ENCODE measurements at regions not wholly inside any gene's neighbourhood (a gene's known extent, or its start where the extent isn't known, plus 50 kb on each side); places are given as distances from the start of the nearest gene placed in this dataset.

DNA sequence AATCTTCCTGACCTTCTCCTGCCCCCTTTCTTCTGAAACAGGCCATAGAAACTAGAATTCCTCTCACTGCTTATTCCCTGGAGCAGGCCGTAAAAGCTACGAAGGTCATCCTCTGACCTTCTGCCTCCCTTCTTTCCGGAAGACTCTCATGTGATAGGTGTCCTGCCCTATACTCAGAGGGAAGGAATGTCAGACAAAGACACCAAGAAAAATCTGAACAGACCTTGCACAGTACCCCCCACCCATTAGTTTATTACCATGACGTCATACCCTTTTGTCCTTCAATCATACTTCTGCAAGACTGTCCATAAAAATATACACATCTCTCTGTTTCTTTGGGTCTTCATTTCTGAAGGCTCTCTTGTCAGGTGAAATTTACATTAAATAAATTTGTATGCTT lies 1523.9 kb downstream of the RPA4 start:
- DNase-seq, result no peak
- Mint-ChIP-seq H3K4me1 (no peaks in the 10 kb centered on the region), H3K27me3 (ENCODE audit: low read depth in 3 of 3) (peaks cover 0 to 2% (median 0%) of the 10 kb centered on the region in 3 donors), H3K36me3 (no peaks in the 10 kb centered on the region), H3K27ac (no peak overlapping the region), H3K4me3 (no peak overlapping the region), H3K9me3 (peaks cover 0 to 5% (median 0%) of the 10 kb centered on the region in 6 donors)

DNA sequence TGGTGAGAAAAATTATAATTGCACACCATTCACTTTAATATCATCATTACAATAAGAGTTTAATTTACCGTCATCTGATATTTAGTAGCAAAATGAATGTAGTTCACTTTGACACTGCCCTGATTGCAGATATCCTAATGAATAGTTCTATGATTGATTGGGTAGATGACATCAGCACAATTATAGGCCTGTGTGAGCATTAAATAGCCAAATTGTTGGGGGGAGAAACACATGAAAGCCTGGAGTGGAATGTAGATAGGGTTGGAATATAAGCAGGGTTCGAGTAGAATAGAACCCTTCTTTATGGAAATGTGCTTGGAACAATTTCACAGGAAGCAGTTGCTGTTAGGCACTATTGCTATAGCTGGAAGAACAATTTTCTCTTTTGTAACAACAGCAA lies 1526.2 kb downstream of the RPA4 start:
- peaks cover 0 to 2% (median 0%) of the 10 kb centered on the region in 3 donors for H3K27me3 Mint-ChIP-seq (ENCODE audit: low read depth in 3 of 3)
- H3K4me1 Mint-ChIP-seq, result no peaks in the 10 kb centered on the region
- no peak overlapping the region for H3K4me3 Mint-ChIP-seq
- H3K9me3 Mint-ChIP-seq, result peaks cover 0 to 4% (median 0%) of the 10 kb centered on the region in 6 donors
- no peaks in the 10 kb centered on the region for H3K36me3 Mint-ChIP-seq
- no peak overlapping the region for H3K27ac Mint-ChIP-seq
- DNase-seq, result no peak

GRCh38 chrX:98412058-98412457 lies 1528.3 kb downstream of the RPA4 start:
- no peak overlapping the region for H3K27ac Mint-ChIP-seq
- H3K4me3 Mint-ChIP-seq, result no peak overlapping the region
- DNase-seq, result no peak
- no peaks in the 10 kb centered on the region for H3K36me3 Mint-ChIP-seq
- no peaks in the 10 kb centered on the region for H3K4me1 Mint-ChIP-seq
- peaks cover 0 to 4% (median 0%) of the 10 kb centered on the region in 6 donors for H3K9me3 Mint-ChIP-seq
- no peaks in the 10 kb centered on the region for H3K27me3 Mint-ChIP-seq (ENCODE audit: low read depth in 3 of 3)

GRCh38 chrX:98422536-98422935 lies 1538.8 kb downstream of the RPA4 start:
- Mint-ChIP-seq H3K36me3 (no peaks in the 10 kb centered on the region), H3K9me3 (peaks cover 0 to 3% (median 0%) of the 10 kb centered on the region in 6 donors), H3K4me1 (no peaks in the 10 kb centered on the region), H3K27me3 (ENCODE audit: low read depth in 3 of 3) (no peaks in the 10 kb centered on the region), H3K4me3 (no peak overlapping the region), H3K27ac (no peak overlapping the region)
- no peak for DNase-seq

GRCh38 chrX:98432413-98432812 lies 1548.7 kb downstream of the RPA4 start:
- Mint-ChIP-seq H3K4me3 (no peak overlapping the region), H3K9me3 (peaks cover 0 to 9% (median 5%) of the 10 kb centered on the region in 6 donors), H3K27me3 (ENCODE audit: low read depth in 3 of 3) (no peaks in the 10 kb centered on the region), H3K4me1 (no peaks in the 10 kb centered on the region), H3K27ac (no peak overlapping the region), H3K36me3 (no peaks in the 10 kb centered on the region)
- DNase-seq, result no peak

- peaks cover 0 to 3% (median 0%) of the 10 kb centered on the region in 6 donors for H3K9me3 Mint-ChIP-seq
- peaks cover 0 to 2% (median 0%) of the 10 kb centered on the region in 3 donors for H3K27me3 Mint-ChIP-seq (ENCODE audit: low read depth in 3 of 3)
- H3K27ac Mint-ChIP-seq, result no peak overlapping the region
- no peak overlapping the region for H3K4me3 Mint-ChIP-seq
- DNase-seq, result no peak
- no peaks in the 10 kb centered on the region for H3K4me1 Mint-ChIP-seq
- no peaks in the 10 kb centered on the region for H3K36me3 Mint-ChIP-seq
Observed at GRCh38 chrX:98448524-98448923, 1564.8 kb downstream of the RPA4 start.

DNA sequence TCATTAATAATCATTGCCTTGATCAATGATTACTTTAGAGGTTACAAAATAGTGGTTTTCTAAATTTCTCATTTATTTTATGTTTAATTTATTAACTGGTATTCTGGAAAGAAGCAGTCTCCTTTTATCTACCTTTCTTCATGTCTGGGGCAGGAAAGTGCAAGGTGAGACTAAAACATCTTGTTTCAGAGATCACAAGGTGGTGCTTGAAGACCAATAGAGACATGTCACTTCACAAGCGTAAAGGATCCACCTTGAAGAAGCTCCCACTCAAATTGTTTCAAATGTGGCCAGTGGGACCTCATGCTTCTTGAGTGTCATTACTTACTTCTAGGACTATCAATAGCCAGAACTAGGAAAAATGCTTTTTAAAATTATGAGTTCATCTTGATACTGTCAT lies 1568.7 kb downstream of the RPA4 start:
- Mint-ChIP-seq H3K27me3 (ENCODE audit: low read depth in 3 of 3) (peaks cover 0 to 2% (median 0%) of the 10 kb centered on the region in 3 donors), H3K9me3 (peaks cover 0 to 4% (median 2%) of the 10 kb centered on the region in 6 donors), H3K4me1 (no peaks in the 10 kb centered on the region), H3K36me3 (no peaks in the 10 kb centered on the region), H3K4me3 (no peak overlapping the region), H3K27ac (no peak overlapping the region)
- DNase-seq, result no peak

DNA sequence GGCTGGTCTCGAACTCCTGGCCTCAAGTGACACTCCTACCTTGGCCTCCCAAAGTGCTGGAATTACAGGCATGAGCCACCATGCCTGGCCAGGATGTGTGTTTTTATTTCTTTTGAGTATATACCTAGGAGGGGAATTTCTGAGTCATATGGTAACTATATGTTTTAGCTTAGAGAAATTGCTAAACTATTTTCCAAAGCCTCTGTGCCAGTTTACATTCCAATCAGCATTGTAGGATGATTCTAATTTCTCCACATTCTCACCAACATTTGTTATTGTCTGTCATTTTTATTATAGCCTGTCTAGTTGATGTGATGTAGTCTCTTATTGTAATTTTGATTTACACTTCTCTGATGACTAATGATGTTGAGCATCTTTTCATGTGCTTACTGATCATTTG lies 1576.0 kb downstream of the RPA4 start:
- Mint-ChIP-seq H3K36me3 (no peaks in the 10 kb centered on the region), H3K27me3 (ENCODE audit: low read depth in 3 of 3) (peaks cover 0 to 4% (median 0%) of the 10 kb centered on the region in 3 donors), H3K4me3 (no peak overlapping the region), H3K27ac (no peak overlapping the region), H3K9me3 (peaks cover 0 to 6% (median 4%) of the 10 kb centered on the region in 6 donors), H3K4me1 (no peaks in the 10 kb centered on the region)
- DNase-seq, result no peak

DNA sequence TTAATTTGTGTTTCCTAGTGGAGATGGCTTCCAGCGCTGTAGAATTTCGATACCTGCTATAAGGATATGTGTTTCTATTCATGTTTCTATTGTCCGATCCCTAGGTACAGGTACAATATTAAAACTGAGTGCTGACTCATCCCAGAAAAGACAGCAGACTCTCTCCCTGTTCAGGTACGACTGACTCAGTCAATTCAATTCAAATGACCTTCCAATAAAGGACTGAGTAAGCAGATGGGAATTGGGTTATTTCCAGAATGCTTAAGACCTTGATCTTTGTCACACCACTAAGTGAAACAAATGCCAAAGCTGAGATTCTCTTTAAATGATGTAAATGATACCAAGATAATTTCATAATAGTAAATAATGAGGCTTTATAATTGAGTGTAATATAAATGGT lies 1596.9 kb downstream of the RPA4 start:
- H3K4me1 Mint-ChIP-seq, result no peaks in the 10 kb centered on the region
- no peak overlapping the region for H3K27ac Mint-ChIP-seq
- DNase-seq, result no peak
- H3K36me3 Mint-ChIP-seq, result no peaks in the 10 kb centered on the region
- peaks cover 0 to 7% (median 3%) of the 10 kb centered on the region in 6 donors for H3K9me3 Mint-ChIP-seq
- H3K27me3 Mint-ChIP-seq (ENCODE audit: low read depth in 3 of 3), result peaks cover 0 to under 1% (median 0%) of the 10 kb centered on the region in 3 donors
- H3K4me3 Mint-ChIP-seq, result no peak overlapping the region

DNA sequence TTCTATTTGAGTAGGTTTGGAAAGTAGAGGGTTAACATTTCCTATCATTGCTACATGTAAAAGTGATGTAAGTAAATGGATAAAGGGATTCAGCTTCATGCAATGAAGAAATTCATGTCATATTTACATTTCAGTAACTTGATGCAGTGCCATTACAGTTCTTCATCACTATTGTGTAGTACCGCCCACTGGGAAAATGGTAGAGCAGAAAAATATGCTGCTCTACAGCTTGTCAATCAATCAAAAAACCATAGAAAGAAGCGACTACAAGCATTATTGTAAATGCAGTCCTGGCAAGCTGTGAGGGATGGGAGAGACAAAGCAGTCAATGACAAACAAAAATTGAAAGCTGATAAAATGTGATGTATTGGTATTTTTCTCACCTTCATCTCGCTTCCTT lies 1597.9 kb downstream of the RPA4 start:
- Mint-ChIP-seq H3K4me1 (no peaks in the 10 kb centered on the region), H3K27me3 (ENCODE audit: low read depth in 3 of 3) (no peaks in the 10 kb centered on the region), H3K9me3 (peaks cover 0 to 7% (median 2%) of the 10 kb centered on the region in 6 donors), H3K27ac (no peak overlapping the region), H3K36me3 (no peaks in the 10 kb centered on the region), H3K4me3 (no peak overlapping the region)
- no peak for DNase-seq

DNA sequence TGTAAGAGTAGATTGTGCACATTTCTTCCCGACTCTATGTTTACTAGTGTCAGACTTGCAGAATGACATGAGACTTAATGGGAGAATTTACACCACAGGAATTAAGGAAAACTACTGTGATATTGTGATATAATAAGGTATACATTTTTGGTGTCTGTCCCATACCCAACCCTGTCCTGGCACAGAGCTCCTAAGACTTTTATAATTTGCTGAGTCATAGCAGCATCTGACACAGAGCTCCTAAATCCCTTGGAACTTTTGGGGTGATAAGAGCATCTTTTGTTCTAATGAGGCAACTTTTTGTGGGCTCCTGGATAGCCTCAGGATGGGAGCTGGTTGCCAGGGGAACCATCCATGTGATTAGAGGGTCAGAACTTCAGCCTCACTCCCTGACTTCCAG lies 1607.0 kb downstream of the RPA4 start:
- no peaks in the 10 kb centered on the region for H3K36me3 Mint-ChIP-seq
- peaks cover 0 to 7% (median 0%) of the 10 kb centered on the region in 3 donors for H3K27me3 Mint-ChIP-seq (ENCODE audit: low read depth in 3 of 3)
- no peak for DNase-seq
- H3K9me3 Mint-ChIP-seq, result peaks cover 0 to 5% (median 3%) of the 10 kb centered on the region in 6 donors
- H3K27ac Mint-ChIP-seq, result no peak overlapping the region
- no peaks in the 10 kb centered on the region for H3K4me1 Mint-ChIP-seq
- no peak overlapping the region for H3K4me3 Mint-ChIP-seq

- Mint-ChIP-seq H3K27ac (no peak overlapping the region), H3K27me3 (ENCODE audit: low read depth in 3 of 3) (peaks cover 0 to 6% (median 0%) of the 10 kb centered on the region in 3 donors), H3K9me3 (peaks cover 0 to 6% (median 0%) of the 10 kb centered on the region in 6 donors), H3K4me1 (no peaks in the 10 kb centered on the region), H3K36me3 (no peaks in the 10 kb centered on the region), H3K4me3 (no peak overlapping the region)
- no peak for DNase-seq
Observed at GRCh38 chrX:98501426-98501825, 1617.7 kb downstream of the RPA4 start.

DNA sequence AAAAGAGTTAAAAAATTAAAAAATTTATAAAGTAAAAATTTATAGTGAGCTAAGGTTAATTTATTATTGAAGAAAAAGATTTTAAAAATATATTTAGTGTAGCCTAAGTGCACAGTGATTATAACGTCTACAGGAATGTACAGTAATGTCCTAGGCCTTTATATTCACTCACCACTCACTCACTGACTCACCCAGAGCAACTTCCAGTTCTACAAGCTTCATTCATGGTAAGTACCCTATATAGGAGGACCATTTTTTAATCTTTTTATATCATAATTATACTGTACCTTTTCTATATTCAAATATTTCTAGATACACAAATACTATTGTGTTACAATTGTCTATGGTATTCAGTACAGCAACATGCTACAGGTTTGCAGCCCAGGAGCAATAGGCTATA lies 1623.2 kb downstream of the RPA4 start:
- Mint-ChIP-seq H3K36me3 (no peaks in the 10 kb centered on the region), H3K9me3 (peaks cover 0 to 2% (median 0%) of the 10 kb centered on the region in 6 donors), H3K4me1 (no peaks in the 10 kb centered on the region), H3K27me3 (ENCODE audit: low read depth in 3 of 3) (peaks cover 0 to 4% (median 3%) of the 10 kb centered on the region in 3 donors), H3K4me3 (no peak overlapping the region), H3K27ac (no peak overlapping the region)
- DNase-seq, result no peak

GRCh38 chrX:98514032-98514431 lies 1630.3 kb downstream of the RPA4 start:
- Mint-ChIP-seq H3K36me3 (no peaks in the 10 kb centered on the region), H3K4me3 (no peak overlapping the region), H3K4me1 (no peaks in the 10 kb centered on the region), H3K27ac (no peak overlapping the region), H3K27me3 (ENCODE audit: low read depth in 3 of 3) (peaks cover 0 to 3% (median 3%) of the 10 kb centered on the region in 3 donors), H3K9me3 (peaks cover 0 to 7% (median 2%) of the 10 kb centered on the region in 6 donors)
- no peak for DNase-seq

DNA sequence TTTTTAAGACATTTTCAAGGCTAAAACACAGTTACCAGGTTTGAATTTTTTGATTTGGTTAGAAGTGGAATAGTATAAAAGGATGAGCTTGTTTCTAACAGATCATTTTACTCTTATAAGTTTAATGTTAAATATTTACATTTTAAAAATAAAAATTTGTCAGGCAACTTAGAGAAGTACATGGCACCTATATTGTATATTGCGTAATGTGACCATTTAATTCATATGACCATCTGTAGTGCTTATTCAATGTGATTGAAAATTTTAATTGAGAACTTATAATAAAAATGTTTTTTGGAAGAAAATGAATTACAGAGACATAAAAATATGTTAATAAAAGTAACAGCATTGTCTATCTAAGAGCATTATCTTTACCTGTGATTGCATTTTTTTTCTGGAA lies 1632.4 kb downstream of the RPA4 start:
- H3K4me1 Mint-ChIP-seq, result no peaks in the 10 kb centered on the region
- no peaks in the 10 kb centered on the region for H3K36me3 Mint-ChIP-seq
- H3K27ac Mint-ChIP-seq, result no peak overlapping the region
- H3K4me3 Mint-ChIP-seq, result no peak overlapping the region
- H3K9me3 Mint-ChIP-seq, result peaks cover 0 to 8% (median 4%) of the 10 kb centered on the region in 6 donors
- DNase-seq, result no peak
- H3K27me3 Mint-ChIP-seq (ENCODE audit: low read depth in 3 of 3), result peaks cover 0 to 3% (median 3%) of the 10 kb centered on the region in 3 donors

Data from immature natural killer cell (primary cell).